MM.1S (cell line): ENCODE measurements at regions not wholly inside any gene's neighbourhood (a gene's known extent, or its start where the extent isn't known, plus 50 kb on each side); places are given as distances from the start of the nearest gene placed in this dataset.

Experiments used
- DNase-seq: peaks from one replicate; pipeline ENCODE4 v3.0.0-alpha.2; 2015
- H2AFZ ChIP-seq: fragments of 300-600 bp; sonication (generic); 2 replicates; pipeline ENCODE4 v1.6.0; 2016; ENCODE audit warnings: antibody characterized with exemption, low read length
- H3F3A ChIP-seq: fragments of 300-600 bp; sonication (generic); 2 replicates; pipeline ENCODE4 v1.6.1; 2016; ENCODE audit warnings: mild to moderate bottlenecking, antibody characterized with exemption, low read length, moderate library complexity, mixed read lengths; ENCODE audit not compliant: insufficient read depth
- H3K27ac ChIP-seq: fragments of 300-600 bp; sonication (generic); 2 replicates; pipeline ENCODE4 v1.5.1; 2016; ENCODE audit warnings: mild to moderate bottlenecking, low read length
- H3K27me3 ChIP-seq: fragments of 300-600 bp; sonication (generic); replicated peaks from 2 replicates; pipeline ENCODE4 v1.6.0; 2016; ENCODE audit warnings: low read length; ENCODE audit not compliant: insufficient read depth
- H3K36me3 ChIP-seq: fragments of 300-600 bp; sonication (generic); replicated peaks from 2 replicates; pipeline ENCODE4 v1.6.1; 2016; ENCODE audit warnings: mild to moderate bottlenecking, low read length, mixed read lengths; ENCODE audit not compliant: insufficient read depth
- H3K4me1 ChIP-seq: fragments of 300-600 bp; sonication (generic); 2 replicates; pipeline ENCODE4 v1.6.1; 2016; ENCODE audit warnings: low read length, mixed read lengths
- H3K4me2 ChIP-seq: fragments of 300-600 bp; sonication (generic); 2 replicates; pipeline ENCODE4 v1.6.0; 2016; ENCODE audit warnings: low read depth, low read length
- H3K4me3 ChIP-seq: fragments of 300-600 bp; sonication (generic); 2 replicates; pipeline ENCODE4 v1.5.1; 2016; ENCODE audit warnings: low read length, mixed read lengths
- H3K79me2 ChIP-seq: fragments of 300-600 bp; sonication (generic); 2 replicates; pipeline ENCODE4 v1.6.1; 2016; ENCODE audit warnings: mixed run types, low read length, mixed read lengths
- H3K9ac ChIP-seq: fragments of 300-600 bp; sonication (generic); 2 replicates; pipeline ENCODE4 v1.6.1; 2016; ENCODE audit warnings: low read length, mixed read lengths
- H3K9me2 ChIP-seq: fragments of 300-600 bp; sonication (generic); replicated peaks from 2 replicates; pipeline ENCODE4 v1.6.1; 2016; ENCODE audit warnings: mild to moderate bottlenecking, low read length, mixed read lengths; ENCODE audit not compliant: insufficient read depth
- H3K9me3 ChIP-seq: fragments of 300-600 bp; sonication (generic); replicated peaks from 2 replicates; pipeline ENCODE4 v1.6.1; 2016; ENCODE audit warnings: mild to moderate bottlenecking, low read length, mixed read lengths; ENCODE audit not compliant: insufficient read depth
- H4K20me1 ChIP-seq: fragments of 300-600 bp; sonication (generic); 2 replicates; pipeline ENCODE4 v1.6.1; 2016; ENCODE audit warnings: mild to moderate bottlenecking, low read length, moderate library complexity, mixed read lengths; ENCODE audit not compliant: insufficient read depth
- CTCF ChIP-seq: fragments of 300-600 bp; sonication (generic); IDR thresholded peaks from 2 replicates; pipeline ENCODE4 v1.5.1; 2016; ENCODE audit warnings: antibody characterized with exemption, low read length, mixed read lengths
- EZH2 ChIP-seq: fragments of 300-600 bp; sonication (generic); optimal IDR thresholded peaks from 2 replicates; pipeline ENCODE3; 2017; ENCODE audit warnings: low read depth, mild to moderate bottlenecking, antibody characterized with exemption, low read length, mixed read lengths
- EZH2phosphoT487 ChIP-seq: fragments of 300-600 bp; sonication (generic); IDR thresholded peaks from 2 replicates; pipeline ENCODE4 v1.6.1; 2018; ENCODE audit warnings: antibody characterized with exemption, low read length

GRCh38 chr10:23869996-23870395 is 338.9 kb upstream of the KIAA1217 start:
- no peak overlapping the region for H3K4me2 ChIP-seq
- H3K36me3 ChIP-seq = no peaks in the 10 kb centered on the region
- H3K9me2 ChIP-seq = no peaks in the 10 kb centered on the region
- no peak for DNase-seq
- no peaks in the 10 kb centered on the region for H3F3A ChIP-seq
- H3K27me3 ChIP-seq = no peaks in the 10 kb centered on the region
- H3K4me1 ChIP-seq = no peaks in the 10 kb centered on the region
- H3K4me3 ChIP-seq = no peak overlapping the region
- H3K9me3 ChIP-seq = no peaks in the 10 kb centered on the region
- no peak overlapping the region for H3K9ac ChIP-seq
- H4K20me1 ChIP-seq = no peaks in the 10 kb centered on the region
- no peak overlapping the region for H2AFZ ChIP-seq
- TF ChIP-seq EZH2 = no peak
- no peak for TF ChIP-seq CTCF
- H3K79me2 ChIP-seq = no peaks in the 10 kb centered on the region
- no peak overlapping the region for H3K27ac ChIP-seq

- Histone ChIP-seq H3K4me1 (no peaks in the 10 kb centered on the region), H3K36me3 (no peaks in the 10 kb centered on the region), H3K27ac (no peak overlapping the region), H3K9ac (no peak overlapping the region), H3K79me2 (no peaks in the 10 kb centered on the region), H4K20me1 (no peaks in the 10 kb centered on the region), H3K4me3 (no peak overlapping the region), H3K9me3 (no peaks in the 10 kb centered on the region), H3F3A (no peaks in the 10 kb centered on the region), H3K27me3 (no peaks in the 10 kb centered on the region), H2AFZ (no peak overlapping the region), H3K9me2 (no peaks in the 10 kb centered on the region), H3K4me2 (no peak overlapping the region)
- no peak for DNase-seq
- TF ChIP-seq EZH2 = no peak
- no peak for TF ChIP-seq EZH2phosphoT487
- no peak for TF ChIP-seq CTCF
Measured at GRCh38 chr10:23870651-23871610, 338.0 kb upstream of the KIAA1217 start.

- TF ChIP-seq EZH2 (no peak), EZH2phosphoT487 (no peak), CTCF (no peak)
- Histone ChIP-seq H3K9me3 (no peaks in the 10 kb centered on the region), H3K9ac (no peak overlapping the region), H3K36me3 (no peaks in the 10 kb centered on the region), H3F3A (no peaks in the 10 kb centered on the region), H3K4me1 (no peaks in the 10 kb centered on the region), H3K4me2 (no peak overlapping the region), H3K27me3 (no peaks in the 10 kb centered on the region), H3K27ac (no peak overlapping the region), H3K9me2 (no peaks in the 10 kb centered on the region), H2AFZ (no peak overlapping the region), H3K79me2 (no peaks in the 10 kb centered on the region), H4K20me1 (no peaks in the 10 kb centered on the region), H3K4me3 (no peak overlapping the region)
- DNase-seq = no peak
Measured at GRCh38 chr10:23872290-23872689, 336.6 kb upstream of the KIAA1217 start.
